BLaER1 treated with 17β-estradiol and CSF1 and Interleukin-3, amounts not matched to agents 10 nM and 100 nM (cell line): ENCODE measurements at regions not wholly inside any gene's neighbourhood (a gene's known extent, or its start where the extent isn't known, plus 50 kb on each side); places are given as distances from the start of the nearest gene placed in this dataset.
A peak's percentile ranks its signal among the peaks of the same experiment; 100 is the strongest.

ENCODE experiments used
- H3K27ac ChIP-seq, 11 experiments: shearing (Covaris generic); formaldehyde crosslinking; 2 replicates each; pipeline ENCODE4 v1.8.1; 2022
- H3K27me3 ChIP-seq, 11 experiments: shearing (Covaris generic); formaldehyde crosslinking; 2 replicates each; pipeline ENCODE4 v1.8.1; 2022
- H3K36me3 ChIP-seq, 11 experiments: shearing (Covaris generic); formaldehyde crosslinking; 2 replicates each; pipeline ENCODE4 v1.8.1; 2022
- H3K4me1 ChIP-seq, 10 experiments: shearing (Covaris generic); formaldehyde crosslinking; 2 replicates each; pipeline ENCODE4 v1.8.1; 2022
- H3K4me2 ChIP-seq, 11 experiments: shearing (Covaris generic); formaldehyde crosslinking; 2 replicates each; pipeline ENCODE4 v1.8.1; 2022
- H3K4me3 ChIP-seq, 10 experiments: shearing (Covaris generic); formaldehyde crosslinking; 2 replicates each; pipeline ENCODE4 v1.8.1; 2022
- H3K9ac ChIP-seq, 11 experiments: shearing (Covaris generic); formaldehyde crosslinking; 2 replicates each; pipeline ENCODE4 v1.8.1; 2022
- H3K9me3 ChIP-seq, 11 experiments: shearing (Covaris generic); formaldehyde crosslinking; replicated peaks in 1 of 11; 2 replicates each; pipeline ENCODE4 v1.8.1; 2022
- H4K20me1 ChIP-seq, 11 experiments: shearing (Covaris generic); formaldehyde crosslinking; 2 replicates each; pipeline ENCODE4 v1.8.1; 2022
- Cebpa-rat ChIP-seq, 11 experiments: shearing (Covaris generic); IDR thresholded peaks; 2 replicates each; pipeline ENCODE4 v1.8.1; 2022

- Histone ChIP-seq H3K36me3 (no peaks in the 10 kb centered on the region), H4K20me1 (no peaks in the 10 kb centered on the region), H3K9me3 (peaks cover 0 to 36% (median 24%) of the 10 kb centered on the region in 11 experiments; a peak in 17 of 22 replicates), H3K27me3 (no peaks in the 10 kb centered on the region), H3K4me2 (peak overlapping the region; percentile 24 to 76 (median 45); a peak in 18 of 22 replicates), H3K27ac (peak overlapping the region in 6 of 11 experiments; percentile 9 to 22 (median 13); a peak in 5 of 22 replicates), H3K4me3 (no peak overlapping the region), H3K9ac (no peak overlapping the region), H3K4me1 (peaks cover 55 to 68% (median 61%) of the 10 kb centered on the region in 10 experiments)
- no peak for TF ChIP-seq Cebpa-rat (IDR thresholded peaks at IDR 0.05)
These were observed 235.6 kb downstream of the BCAS1 start for GRCh38 chr20:53834749-53835148.

DNA sequence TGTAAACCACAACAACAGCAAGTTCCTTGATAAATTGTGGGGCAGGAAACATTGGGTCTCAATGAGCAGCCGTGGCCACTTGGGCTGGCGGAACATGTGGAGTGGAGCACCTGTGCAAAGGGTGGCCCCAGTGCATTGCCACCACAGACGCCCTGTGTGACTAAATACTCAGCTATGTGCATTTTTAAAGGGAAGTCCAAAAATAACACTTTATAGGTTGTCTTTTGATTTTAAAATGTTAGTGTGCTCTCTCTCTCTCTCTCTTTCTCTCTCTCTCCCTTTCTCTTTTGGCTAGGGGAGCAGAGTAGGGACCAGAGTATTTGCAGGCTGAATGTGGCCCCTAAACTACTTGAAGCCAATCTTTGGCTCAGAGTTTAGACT, 236.3 kb downstream of the BCAS1 start:
- Histone ChIP-seq H3K36me3 (no peaks in the 10 kb centered on the region), H3K4me3 (no peak overlapping the region), H3K9me3 (peaks cover 0 to 36% (median 24%) of the 10 kb centered on the region in 11 experiments; a peak in 17 of 22 replicates), H3K27ac (peak overlapping the region in 4 of 11 experiments; percentile 9 to 17 (median 12); a peak in 4 of 22 replicates), H3K4me1 (peaks cover 55 to 68% (median 61%) of the 10 kb centered on the region in 10 experiments), H3K9ac (0 out of 22 replicates have a peak overlapping the region, but pooled peaks of 1 of the 11 experiments have one; percentile 1), H4K20me1 (no peaks in the 10 kb centered on the region), H3K4me2 (peak overlapping the region; percentile 24 to 76 (median 45); a peak in 21 of 22 replicates), H3K27me3 (no peaks in the 10 kb centered on the region)
- no peak for TF ChIP-seq Cebpa-rat (IDR thresholded peaks at IDR 0.05)

- H3K27ac ChIP-seq: peak overlapping the region in 2 of 11 experiments; percentile 11 to 17; a peak in 2 of 22 replicates
- H4K20me1 ChIP-seq: no peaks in the 10 kb centered on the region
- H3K27me3 ChIP-seq: no peaks in the 10 kb centered on the region
- peaks cover 0 to 36% (median 24%) of the 10 kb centered on the region in 11 experiments; a peak in 17 of 22 replicates for H3K9me3 ChIP-seq
- H3K36me3 ChIP-seq: no peaks in the 10 kb centered on the region
- H3K4me2 ChIP-seq: peak overlapping the region; percentile 24 to 76 (median 45); a peak in 21 of 22 replicates
- no peak overlapping the region for H3K4me3 ChIP-seq
- no peak overlapping the region for H3K9ac ChIP-seq
- no peak for TF ChIP-seq Cebpa-rat (IDR thresholded peaks at IDR 0.05)
- peaks cover 55 to 68% (median 61%) of the 10 kb centered on the region in 10 experiments for H3K4me1 ChIP-seq
These were observed 236.9 kb downstream of the BCAS1 start for GRCh38 chr20:53833333-53834061.

GRCh38 chr20:53832499-53832898, 237.9 kb downstream of the BCAS1 start:
- Histone ChIP-seq H3K27ac (peak overlapping the region in 1 of 11 experiments; percentile 90; a peak in 1 of 22 replicates), H3K9me3 (peaks cover 0 to 36% (median 24%) of the 10 kb centered on the region in 11 experiments; a peak in 17 of 22 replicates), H3K27me3 (no peaks in the 10 kb centered on the region), H3K9ac (no peak overlapping the region), H3K36me3 (no peaks in the 10 kb centered on the region), H3K4me2 (0 out of 22 replicates have a peak overlapping the region, but pooled peaks of 1 of the 11 experiments have one; percentile 92), H4K20me1 (no peaks in the 10 kb centered on the region), H3K4me1 (peaks cover 59 to 75% (median 67%) of the 10 kb centered on the region in 10 experiments), H3K4me3 (no peak overlapping the region)
- TF ChIP-seq Cebpa-rat (IDR thresholded peaks at IDR 0.05): no peak

- Histone ChIP-seq H3K9me3 (peaks cover 0 to 29% (median 17%) of the 10 kb centered on the region in 11 experiments; a peak in 17 of 22 replicates), H3K9ac (no peak overlapping the region), H3K27ac (peak overlapping the region in 2 of 11 experiments; percentile 83 to 90; a peak in 4 of 22 replicates), H3K4me2 (peak overlapping the region in 3 of 11 experiments; percentile 11 to 92 (median 77); a peak in 2 of 22 replicates), H3K36me3 (no peaks in the 10 kb centered on the region), H3K27me3 (no peaks in the 10 kb centered on the region), H3K4me1 (peaks cover 65 to 82% (median 73%) of the 10 kb centered on the region in 10 experiments), H4K20me1 (no peaks in the 10 kb centered on the region), H3K4me3 (no peak overlapping the region)
- no peak for TF ChIP-seq Cebpa-rat (IDR thresholded peaks at IDR 0.05)
These were observed 238.2 kb upstream of the ZNF217 start for GRCh38 chr20:53831812-53832211.

GRCh38 chr20:53831228-53831627, 237.6 kb upstream of the ZNF217 start:
- Histone ChIP-seq H3K9me3 (peaks cover 0 to 23% (median 14%) of the 10 kb centered on the region in 11 experiments; a peak in 16 of 22 replicates), H3K27me3 (no peaks in the 10 kb centered on the region), H3K4me1 (peaks cover 69 to 88% (median 79%) of the 10 kb centered on the region in 10 experiments), H3K9ac (peak overlapping the region in 2 of 11 experiments; percentile 75 to 81; a peak in 3 of 22 replicates), H3K4me3 (no peak overlapping the region), H3K4me2 (peak overlapping the region; percentile 72 to 93 (median 86); a peak in 17 of 22 replicates), H3K36me3 (no peaks in the 10 kb centered on the region), H3K27ac (peak overlapping the region; percentile 75 to 92 (median 84); a peak in 20 of 22 replicates), H4K20me1 (no peaks in the 10 kb centered on the region)
- no peak for TF ChIP-seq Cebpa-rat (IDR thresholded peaks at IDR 0.05)

GRCh38 chr20:53829724-53830521, 236.3 kb upstream of the ZNF217 start:
- H4K20me1 ChIP-seq: no peaks in the 10 kb centered on the region
- no peaks in the 10 kb centered on the region for H3K36me3 ChIP-seq
- peak overlapping the region; percentile 69 to 81 (median 75) for H3K9ac ChIP-seq
- H3K27ac ChIP-seq: peak overlapping the region; percentile 75 to 92 (median 84)
- H3K4me2 ChIP-seq: peak overlapping the region; percentile 72 to 93 (median 86)
- TF ChIP-seq Cebpa-rat (IDR thresholded peaks at IDR 0.05): no peak
- peak overlapping the region; percentile 34 to 60 (median 40); a peak in 17 of 20 replicates for H3K4me3 ChIP-seq
- peaks cover 0 to 23% (median 14%) of the 10 kb centered on the region in 11 experiments; a peak in 16 of 22 replicates for H3K9me3 ChIP-seq
- no peaks in the 10 kb centered on the region for H3K27me3 ChIP-seq
- peaks cover 61 to 80% (median 71%) of the 10 kb centered on the region in 10 experiments for H3K4me1 ChIP-seq

- TF ChIP-seq Cebpa-rat (IDR thresholded peaks at IDR 0.05): no peak
- H3K4me2 ChIP-seq: peak overlapping the region; percentile 72 to 93 (median 86)
These were observed 235.7 kb upstream of the ZNF217 start for GRCh38 chr20:53829255-53829723.

More at GRCh38 chr20:53829255-53829723, 235.7 kb upstream of the ZNF217 start:
- H3K4me3 ChIP-seq: peak overlapping the region; percentile 34 to 60 (median 40); a peak in 18 of 20 replicates
- H3K36me3 ChIP-seq: no peaks in the 10 kb centered on the region
- H3K9ac ChIP-seq: peak overlapping the region; percentile 69 to 81 (median 75)
- H3K27ac ChIP-seq: peak overlapping the region; percentile 75 to 92 (median 84)
- H4K20me1 ChIP-seq: no peaks in the 10 kb centered on the region
- H3K9me3 ChIP-seq: peaks cover 0 to 23% (median 14%) of the 10 kb centered on the region in 11 experiments; a peak in 16 of 22 replicates
- no peaks in the 10 kb centered on the region for H3K27me3 ChIP-seq
- peaks cover 54 to 74% (median 65%) of the 10 kb centered on the region in 10 experiments for H3K4me1 ChIP-seq
